KMS-11 (cell line): ENCODE measurements at regions not wholly inside any gene's neighbourhood (a gene's known extent, or its start where the extent isn't known, plus 50 kb on each side); places are given as distances from the start of the nearest gene placed in this dataset.

Experiments
- H2AFZ ChIP-seq: fragments of 200-600 bp; sonication (generic); 2 replicates; pipeline ENCODE4 v1.6.1; 2016; ENCODE audit warnings: antibody characterized with exemption, mixed run types, low read depth
- H3K27ac ChIP-seq: fragments of 200-600 bp; sonication (generic); 2 replicates; pipeline ENCODE4 v1.6.1; 2016; ENCODE audit warnings: mild to moderate bottlenecking, mixed run types
- H3K27me3 ChIP-seq: fragments of 200-600 bp; sonication (generic); 2 replicates; pipeline ENCODE4 v1.6.1; 2017; ENCODE audit warnings: mild to moderate bottlenecking, low read depth, mixed run types, moderate library complexity; ENCODE audit not compliant: insufficient read depth
- H3K36me3 ChIP-seq: fragments of 200-600 bp; sonication (generic); 2 replicates; pipeline ENCODE4 v1.6.1; 2017; ENCODE audit warnings: mild to moderate bottlenecking, mixed run types; ENCODE audit not compliant: insufficient read depth
- H3K4me1 ChIP-seq: fragments of 200-600 bp; sonication (generic); 2 replicates; pipeline ENCODE4 v1.6.1; 2016; ENCODE audit warnings: mild to moderate bottlenecking, low read depth, mixed run types; ENCODE audit not compliant: poor library complexity, severe bottlenecking
- H3K4me2 ChIP-seq: fragments of 200-600 bp; sonication (generic); 2 replicates; pipeline ENCODE4 v1.7.0; 2016; ENCODE audit warnings: mild to moderate bottlenecking, mixed run types
- H3K4me3 ChIP-seq: fragments of 200-600 bp; sonication (generic); IDR thresholded peaks from 2 replicates; pipeline ENCODE4 v1.6.1; 2017; ENCODE audit warnings: low read depth, low read length, mixed read lengths; ENCODE audit not compliant: insufficient read depth
- H3K79me2 ChIP-seq: fragments of 200-600 bp; sonication (generic); 2 replicates; pipeline ENCODE4 v1.6.1; 2016; ENCODE audit warnings: low read depth, mixed run types; ENCODE audit not compliant: insufficient read depth
- H3K9ac ChIP-seq: fragments of 200-600 bp; sonication (generic); 2 replicates; pipeline ENCODE4 v1.6.1; 2016; ENCODE audit warnings: mild to moderate bottlenecking, mixed run types
- H4K20me1 ChIP-seq: fragments of 200-600 bp; sonication (generic); 2 replicates; pipeline ENCODE4 v1.6.1; 2016; ENCODE audit warnings: mild to moderate bottlenecking, mixed run types; ENCODE audit not compliant: insufficient read depth
- TF ChIP-seq, protein P1 (sequence below): fragments of 200-600 bp; sonication (generic); conservative IDR thresholded peaks from 2 replicates; pipeline ENCODE4 v1.6.1; 2017; ENCODE audit warnings: low read depth, mild to moderate bottlenecking, antibody characterized with exemption, low read length, moderate library complexity, mixed read lengths

GRCh38 chr11:109818290-109818689 is 274.9 kb upstream of the ZC3H12C start:
- TF ChIP-seq, protein P1, sequence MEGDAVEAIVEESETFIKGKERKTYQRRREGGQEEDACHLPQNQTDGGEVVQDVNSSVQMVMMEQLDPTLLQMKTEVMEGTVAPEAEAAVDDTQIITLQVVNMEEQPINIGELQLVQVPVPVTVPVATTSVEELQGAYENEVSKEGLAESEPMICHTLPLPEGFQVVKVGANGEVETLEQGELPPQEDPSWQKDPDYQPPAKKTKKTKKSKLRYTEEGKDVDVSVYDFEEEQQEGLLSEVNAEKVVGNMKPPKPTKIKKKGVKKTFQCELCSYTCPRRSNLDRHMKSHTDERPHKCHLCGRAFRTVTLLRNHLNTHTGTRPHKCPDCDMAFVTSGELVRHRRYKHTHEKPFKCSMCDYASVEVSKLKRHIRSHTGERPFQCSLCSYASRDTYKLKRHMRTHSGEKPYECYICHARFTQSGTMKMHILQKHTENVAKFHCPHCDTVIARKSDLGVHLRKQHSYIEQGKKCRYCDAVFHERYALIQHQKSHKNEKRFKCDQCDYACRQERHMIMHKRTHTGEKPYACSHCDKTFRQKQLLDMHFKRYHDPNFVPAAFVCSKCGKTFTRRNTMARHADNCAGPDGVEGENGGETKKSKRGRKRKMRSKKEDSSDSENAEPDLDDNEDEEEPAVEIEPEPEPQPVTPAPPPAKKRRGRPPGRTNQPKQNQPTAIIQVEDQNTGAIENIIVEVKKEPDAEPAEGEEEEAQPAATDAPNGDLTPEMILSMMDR = no peak
- no peaks in the 10 kb centered on the region for H4K20me1 ChIP-seq
- H3K4me1 ChIP-seq = no peaks in the 10 kb centered on the region
- no peak overlapping the region for H3K4me3 ChIP-seq
- H3K27me3 ChIP-seq = no peaks in the 10 kb centered on the region
- no peak overlapping the region for H3K4me2 ChIP-seq
- H3K36me3 ChIP-seq = no peaks in the 10 kb centered on the region
- H2AFZ ChIP-seq = no peak overlapping the region
- no peak overlapping the region for H3K9ac ChIP-seq
- H3K27ac ChIP-seq = no peak overlapping the region
- no peaks in the 10 kb centered on the region for H3K79me2 ChIP-seq

DNA sequence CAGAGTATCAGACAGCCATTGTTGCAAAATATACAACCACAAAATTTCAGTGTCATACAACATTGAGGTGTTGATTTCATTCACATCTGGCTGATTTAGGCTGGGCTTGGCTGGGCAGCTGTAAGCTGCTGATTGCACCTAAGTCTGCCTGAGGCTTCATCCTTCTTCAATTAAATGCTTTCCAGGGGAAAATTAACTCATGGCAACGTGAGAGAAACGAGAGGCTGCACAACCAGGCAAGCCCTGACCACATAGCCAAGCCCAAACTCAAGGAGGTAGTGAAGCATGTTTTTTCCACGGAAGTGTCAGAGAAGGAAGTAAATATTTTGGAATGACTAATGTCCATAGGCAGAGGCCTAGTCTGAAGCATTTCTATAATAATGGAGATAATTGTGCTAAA is 273.8 kb upstream of the ZC3H12C start:
- Histone ChIP-seq H3K27ac (no peak overlapping the region), H4K20me1 (no peaks in the 10 kb centered on the region), H3K4me3 (no peak overlapping the region), H3K9ac (no peak overlapping the region), H3K4me1 (no peaks in the 10 kb centered on the region), H3K79me2 (no peaks in the 10 kb centered on the region), H2AFZ (no peak overlapping the region), H3K4me2 (no peak overlapping the region), H3K27me3 (no peaks in the 10 kb centered on the region), H3K36me3 (no peaks in the 10 kb centered on the region)
- TF ChIP-seq, protein P1 = no peak

- H4K20me1 ChIP-seq = no peaks in the 10 kb centered on the region
- no peak overlapping the region for H3K4me3 ChIP-seq
- H3K9ac ChIP-seq = no peak overlapping the region
- no peaks in the 10 kb centered on the region for H3K4me1 ChIP-seq
- no peak overlapping the region for H3K4me2 ChIP-seq
- H2AFZ ChIP-seq = no peak overlapping the region
- H3K79me2 ChIP-seq = no peaks in the 10 kb centered on the region
- H3K27me3 ChIP-seq = no peaks in the 10 kb centered on the region
- TF ChIP-seq, protein P1 = no peak
- H3K36me3 ChIP-seq = no peaks in the 10 kb centered on the region
- H3K27ac ChIP-seq = no peak overlapping the region
Measured at GRCh38 chr11:109821511-109821910, 271.7 kb upstream of the ZC3H12C start.

GRCh38 chr11:109822436-109823102 is 270.6 kb upstream of the ZC3H12C start:
- Histone ChIP-seq H3K4me2 (no peak overlapping the region), H3K27me3 (no peaks in the 10 kb centered on the region), H3K4me3 (no peak overlapping the region), H3K27ac (no peak overlapping the region), H3K4me1 (no peaks in the 10 kb centered on the region), H2AFZ (no peak overlapping the region), H3K36me3 (no peaks in the 10 kb centered on the region), H3K9ac (no peak overlapping the region), H4K20me1 (no peaks in the 10 kb centered on the region), H3K79me2 (no peaks in the 10 kb centered on the region)
- TF ChIP-seq, protein P1 = no peak
